ENCODE measurements at regions not wholly inside any gene's neighbourhood (a gene's known extent, or its start where the extent isn't known, plus 50 kb on each side); places are given as distances from the start of the nearest gene placed in this dataset.

GRCh38 chr21:43311301-43311817 lies 115.6 kb downstream of the SIK1 start:
- H3K27ac Mint-ChIP-seq, result peak overlapping the region in 2 of 3 experiments; percentile 12 to 18
- H3K27me3 Mint-ChIP-seq (ENCODE audit: low read depth), result no peaks in the 10 kb centered on the region
- no peaks in the 10 kb centered on the region for H3K9me3 Mint-ChIP-seq
- H3K36me3 Mint-ChIP-seq (ENCODE audit: low read depth), result no peaks in the 10 kb centered on the region
- no peak overlapping the region for H3K4me3 Mint-ChIP-seq
- no peak for TF ChIP-seq CTCF (IDR thresholded peaks at IDR 0.05; ENCODE audit: unreplicated experiment in 3 of 3)
- H3K4me1 Mint-ChIP-seq, result peaks cover 41% of the 10 kb centered on the region

GRCh38 chr21:43308815-43309283 lies 118.1 kb downstream of the SIK1 start:
- H3K27ac Mint-ChIP-seq, result no peak overlapping the region
- no peak for TF ChIP-seq CTCF (IDR thresholded peaks at IDR 0.05; ENCODE audit: unreplicated experiment in 3 of 3)
- no peaks in the 10 kb centered on the region for H3K27me3 Mint-ChIP-seq (ENCODE audit: low read depth)
- H3K36me3 Mint-ChIP-seq (ENCODE audit: low read depth), result no peaks in the 10 kb centered on the region
- H3K4me1 Mint-ChIP-seq, result peaks cover 42% of the 10 kb centered on the region
- H3K9me3 Mint-ChIP-seq, result no peaks in the 10 kb centered on the region
- no peak overlapping the region for H3K4me3 Mint-ChIP-seq

- Mint-ChIP-seq H3K27ac (no peak overlapping the region), H3K36me3 (ENCODE audit: low read depth) (no peaks in the 10 kb centered on the region), H3K9me3 (no peaks in the 10 kb centered on the region), H3K4me1 (peaks cover 47% of the 10 kb centered on the region), H3K27me3 (ENCODE audit: low read depth) (no peaks in the 10 kb centered on the region), H3K4me3 (no peak overlapping the region)
- no peak for TF ChIP-seq CTCF (IDR thresholded peaks at IDR 0.05; ENCODE audit: unreplicated experiment in 3 of 3)
Observed at GRCh38 chr21:43308101-43308814, 118.7 kb downstream of the SIK1 start.

- Mint-ChIP-seq H3K9me3 (no peaks in the 10 kb centered on the region), H3K27ac (no peak overlapping the region), H3K4me1 (peaks cover 49% of the 10 kb centered on the region), H3K36me3 (ENCODE audit: low read depth) (no peaks in the 10 kb centered on the region), H3K27me3 (ENCODE audit: low read depth) (no peaks in the 10 kb centered on the region), H3K4me3 (no peak overlapping the region)
- no peak for TF ChIP-seq CTCF (IDR thresholded peaks at IDR 0.05; ENCODE audit: unreplicated experiment in 3 of 3)
Observed at GRCh38 chr21:43307677-43308070, 119.3 kb downstream of the SIK1 start.

GRCh38 chr21:43306911-43307676 lies 119.8 kb downstream of the SIK1 start:
- Mint-ChIP-seq H3K27ac (no peak overlapping the region), H3K27me3 (ENCODE audit: low read depth) (no peaks in the 10 kb centered on the region), H3K9me3 (no peaks in the 10 kb centered on the region)

More at GRCh38 chr21:43306911-43307676, 119.8 kb downstream of the SIK1 start:
- peaks cover 43% of the 10 kb centered on the region for H3K4me1 Mint-ChIP-seq
- H3K4me3 Mint-ChIP-seq, result no peak overlapping the region
- no peak for TF ChIP-seq CTCF (IDR thresholded peaks at IDR 0.05; ENCODE audit: unreplicated experiment in 3 of 3)
- H3K36me3 Mint-ChIP-seq (ENCODE audit: low read depth), result no peaks in the 10 kb centered on the region
